GM18517 (cell line): ENCODE measurements at regions not wholly inside any gene's neighbourhood (a gene's known extent, or its start where the extent isn't known, plus 50 kb on each side); places are given as distances from the start of the nearest gene placed in this dataset.
A peak's percentile ranks its signal among the peaks of the same experiment; 100 is the strongest.
"Not testable (repeated sequence)": the region's sequence is repeated elsewhere in the genome, so short reads cannot be mapped to it uniquely, and the experiment has no call there.

Experiments
- ATAC-seq: cut with Tn5 transposase; IDR thresholded peaks from one replicate; pipeline ENCODE4 v1.9.1; 2021; ENCODE audit warnings: mild to moderate bottlenecking, moderate library complexity; ENCODE audit not compliant: unreplicated experiment

- ATAC-seq, result not testable (repeated sequence)
These were observed 56.1 kb upstream of the GABRA3 start for GRCh38 chrX:152507168-152507567.

- peak; percentile 60 for ATAC-seq
These were observed 69.5 kb upstream of the GABRA3 start for GRCh38 chrX:152520653-152521052.

DNA sequence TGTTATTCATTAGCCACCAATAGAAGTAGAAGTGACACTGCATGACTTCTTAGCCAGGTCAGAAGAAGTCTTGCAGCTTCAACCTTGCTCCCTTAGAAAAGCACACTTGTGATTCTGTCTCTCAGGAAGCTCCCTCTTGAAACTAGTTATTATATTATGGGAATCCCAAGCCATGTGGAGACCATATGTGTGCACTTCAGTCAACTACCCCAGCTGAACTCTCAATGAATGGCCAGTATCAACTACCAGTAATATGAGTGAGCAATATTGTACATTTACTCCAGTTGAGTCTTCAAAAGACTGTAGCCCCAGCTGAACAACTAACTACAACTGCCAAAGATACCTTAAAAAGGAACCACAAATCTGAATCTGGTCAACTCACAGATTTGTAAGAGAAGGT, 77.1 kb upstream of the GABRA3 start:
- no peak for ATAC-seq

DNA sequence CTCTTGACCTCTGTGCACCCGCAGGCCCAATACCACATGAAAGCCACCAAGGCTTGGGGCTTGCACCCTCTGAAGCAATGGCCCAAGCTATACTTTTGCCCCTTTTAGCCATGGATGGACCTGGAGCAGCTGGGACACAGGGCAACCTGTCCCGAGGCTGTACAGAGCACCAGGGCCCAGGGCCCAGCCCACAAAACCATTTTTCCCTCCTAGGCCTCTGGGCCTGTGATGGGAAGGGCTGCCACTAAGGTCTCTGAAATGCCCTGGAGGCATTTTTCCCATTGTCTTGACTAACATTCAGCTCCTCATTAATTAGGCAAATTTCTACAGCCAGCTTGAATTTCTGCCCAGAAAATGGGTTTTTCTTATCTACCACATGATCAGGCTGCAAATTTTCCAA, 79.9 kb upstream of the GABRA3 start:
- no peak for ATAC-seq

DNA sequence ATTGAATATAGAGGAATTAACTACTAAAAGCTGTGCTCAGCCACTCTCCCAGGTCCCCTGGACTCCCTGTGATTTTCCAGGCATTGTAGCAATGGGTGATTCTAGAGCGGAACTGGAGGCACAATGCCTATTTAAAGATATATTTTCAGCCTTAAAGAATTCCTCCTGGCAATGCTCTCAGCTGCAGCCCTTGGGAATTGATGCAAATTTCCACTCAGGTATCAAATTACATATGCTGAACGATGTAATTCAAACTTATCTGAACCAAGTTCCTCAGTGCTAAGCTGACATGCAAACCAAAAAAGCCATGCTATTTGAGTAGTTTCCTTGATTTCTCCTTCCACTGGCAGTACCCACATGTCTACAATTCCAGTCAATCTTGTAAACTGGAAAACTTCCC, 86.3 kb upstream of the GABRA3 start:
- no peak for ATAC-seq

DNA sequence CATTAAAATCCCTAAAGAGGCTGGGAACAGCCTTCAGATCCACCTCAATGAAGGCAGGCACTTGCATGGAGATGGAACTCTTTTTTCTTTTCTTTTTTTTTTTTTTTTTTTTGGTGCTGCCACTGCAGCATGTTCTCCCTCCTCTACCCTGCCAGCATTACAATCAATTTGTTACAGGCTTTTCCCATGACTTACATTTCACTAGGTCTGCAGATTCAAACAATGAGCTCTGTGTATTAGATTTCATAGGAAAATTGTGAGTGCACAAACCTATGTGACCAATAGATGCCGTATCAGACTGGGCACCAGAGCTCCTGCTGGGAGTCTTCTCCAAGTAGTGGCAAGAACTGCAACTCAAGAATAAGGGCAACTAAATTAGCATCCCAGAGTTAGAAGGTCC, 63.8 kb upstream of the GABRQ start:
- no peak for ATAC-seq

DNA sequence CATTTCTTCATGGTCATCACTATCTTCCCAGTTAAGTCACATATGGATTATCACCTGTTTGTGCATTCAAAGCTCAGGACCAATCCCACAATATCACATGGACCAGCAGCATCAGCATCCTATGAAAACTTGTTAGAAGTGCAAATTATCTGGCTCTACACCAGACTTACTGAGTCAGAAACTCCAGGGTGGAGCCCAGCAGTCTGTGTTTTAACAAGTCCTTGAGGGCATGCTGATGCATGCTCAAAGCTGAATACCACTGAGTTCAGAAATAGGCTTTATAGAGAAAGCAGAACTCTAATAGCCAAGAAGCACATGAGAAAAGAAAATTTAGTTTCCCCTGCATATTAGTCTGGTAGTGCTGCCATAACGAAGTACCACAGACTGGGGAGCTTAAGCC, 62.4 kb upstream of the GABRQ start:
- no peak for ATAC-seq

DNA sequence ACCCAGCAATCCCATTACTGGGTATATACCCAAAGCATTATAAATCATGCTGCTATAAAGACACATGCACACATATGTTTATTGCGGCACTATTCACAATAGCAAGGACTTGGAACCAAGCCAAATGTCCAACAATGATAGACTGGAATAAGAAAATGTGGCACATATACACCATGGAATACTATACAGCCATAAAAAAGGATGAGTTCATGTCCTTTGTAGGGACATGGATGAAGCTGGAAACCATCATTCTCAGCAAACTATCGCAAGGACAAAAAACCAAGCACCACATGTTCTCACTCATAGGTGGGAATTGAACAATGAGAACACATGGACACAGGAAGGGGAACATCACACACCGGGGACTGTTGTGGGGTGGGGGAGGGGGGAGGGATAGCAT, 50.2 kb upstream of the GABRQ start:
- not testable (repeated sequence) for ATAC-seq
